Astrocyte (in vitro differentiated cells and primary cell): ENCODE measurements at regions not wholly inside any gene's neighbourhood (a gene's known extent, or its start where the extent isn't known, plus 50 kb on each side); places are given as distances from the start of the nearest gene placed in this dataset.

Experiments used
- CTCF ChIP-seq: IDR thresholded peaks from 2 replicates; pipeline ENCODE4 v1.5.1; 2011; ENCODE audit warnings: low read depth, mild to moderate bottlenecking, inconsistent platforms, low read length, moderate library complexity; ENCODE audit not compliant: insufficient read depth
- EZH2 ChIP-seq: IDR thresholded peaks from 2 replicates; pipeline ENCODE4 v1.6.1; 2012; ENCODE audit warnings: mild to moderate bottlenecking, low read length, inconsistent platforms; ENCODE audit not compliant: insufficient read depth

GRCh38 chr12:124464062-124464461 is 103.3 kb downstream of the NCOR2 start:
- no peak for TF ChIP-seq CTCF
- TF ChIP-seq EZH2: no peak
